ENCODE measurements at regions not wholly inside any gene's neighbourhood (a gene's known extent, or its start where the extent isn't known, plus 50 kb on each side); places are given as distances from the start of the nearest gene placed in this dataset.
"Not testable (repeated sequence)": the region's sequence is repeated elsewhere in the genome, so short reads cannot be mapped to it uniquely, and the experiment has no call there.

GRCh38 chr1:147103416-147104155 lies 68.7 kb downstream of the PRKAB2 start:
- DNase-seq; in situ Hi-C loops (cut with HindIII; ENCODE audit: low pct_ligation_motif_present, low pct_unique_long_range_greater_than_20kb, low sequenced_read_pairs): not testable (repeated sequence)

- no peak for DNase-seq
- in situ Hi-C loops (cut with HindIII; ENCODE audit: low pct_ligation_motif_present, low pct_unique_long_range_greater_than_20kb, low sequenced_read_pairs): no loop called here
Measured at GRCh38 chr1:147099192-147099591, 73.1 kb downstream of the PRKAB2 start.

GRCh38 chr1:147098338-147098973 lies 73.8 kb downstream of the PRKAB2 start:
- in situ Hi-C loops (cut with HindIII; ENCODE audit: low pct_ligation_motif_present, low pct_unique_long_range_greater_than_20kb, low sequenced_read_pairs): not testable (repeated sequence)
- peak; percentile 47 for DNase-seq

- in situ Hi-C loops (cut with HindIII; ENCODE audit: low pct_ligation_motif_present, low pct_unique_long_range_greater_than_20kb, low sequenced_read_pairs): no loop called here
- no peak for DNase-seq
Measured at GRCh38 chr1:147095691-147096090, 76.6 kb downstream of the PRKAB2 start.

- in situ Hi-C loops (cut with HindIII; ENCODE audit: low pct_ligation_motif_present, low pct_unique_long_range_greater_than_20kb, low sequenced_read_pairs): no loop called here
- DNase-seq: no peak
Measured at GRCh38 chr1:147091801-147092200, 80.5 kb downstream of the PRKAB2 start.

- in situ Hi-C loops (cut with HindIII; ENCODE audit: low pct_ligation_motif_present, low pct_unique_long_range_greater_than_20kb, low sequenced_read_pairs): no loop called here
- no peak for DNase-seq
Measured at GRCh38 chr1:147089457-147089856, 82.8 kb downstream of the PRKAB2 start.

- in situ Hi-C loops (cut with HindIII; ENCODE audit: low pct_ligation_motif_present, low pct_unique_long_range_greater_than_20kb, low sequenced_read_pairs): no loop called here
- no peak for DNase-seq
Measured at GRCh38 chr1:147086129-147086528, 86.1 kb downstream of the PRKAB2 start.

GRCh38 chr1:147084273-147085096 lies 87.8 kb downstream of the PRKAB2 start:
- DNase-seq: peak; percentile 77
- in situ Hi-C loops (cut with HindIII; ENCODE audit: low pct_ligation_motif_present, low pct_unique_long_range_greater_than_20kb, low sequenced_read_pairs): no loop called here

- in situ Hi-C loops (cut with HindIII; ENCODE audit: low pct_ligation_motif_present, low pct_unique_long_range_greater_than_20kb, low sequenced_read_pairs): no loop called here
Measured at GRCh38 chr1:147083919-147084272, 88.4 kb downstream of the PRKAB2 start.

GRCh38 chr1:147080671-147081394 lies 91.4 kb downstream of the PRKAB2 start:
- in situ Hi-C loops (cut with HindIII; ENCODE audit: low pct_ligation_motif_present, low pct_unique_long_range_greater_than_20kb, low sequenced_read_pairs): no loop called here
- DNase-seq: no peak

More at GRCh38 chr1:147083919-147084272, 88.4 kb downstream of the PRKAB2 start:
- DNase-seq: no peak

- DNase-seq: no peak
- in situ Hi-C loops (cut with HindIII; ENCODE audit: low pct_ligation_motif_present, low pct_unique_long_range_greater_than_20kb, low sequenced_read_pairs): no loop called here
Measured at GRCh38 chr1:147080006-147080661, 92.1 kb downstream of the PRKAB2 start.

- no peak for DNase-seq
- in situ Hi-C loops (cut with HindIII; ENCODE audit: low pct_ligation_motif_present, low pct_unique_long_range_greater_than_20kb, low sequenced_read_pairs): no loop called here
Measured at GRCh38 chr1:147079400-147080005, 92.8 kb downstream of the PRKAB2 start.

GRCh38 chr1:147078606-147079399 lies 93.5 kb downstream of the PRKAB2 start:
- DNase-seq: no peak
- in situ Hi-C loops (cut with HindIII; ENCODE audit: low pct_ligation_motif_present, low pct_unique_long_range_greater_than_20kb, low sequenced_read_pairs): no loop called here

GRCh38 chr1:147077936-147078605 lies 94.2 kb downstream of the PRKAB2 start:
- DNase-seq: no peak
- in situ Hi-C loops (cut with HindIII; ENCODE audit: low pct_ligation_motif_present, low pct_unique_long_range_greater_than_20kb, low sequenced_read_pairs): no loop called here

GRCh38 chr1:147077523-147077922 lies 94.7 kb downstream of the PRKAB2 start:
- in situ Hi-C loops (cut with HindIII; ENCODE audit: low pct_ligation_motif_present, low pct_unique_long_range_greater_than_20kb, low sequenced_read_pairs): no loop called here
- no peak for DNase-seq

- in situ Hi-C loops (cut with HindIII; ENCODE audit: low pct_ligation_motif_present, low pct_unique_long_range_greater_than_20kb, low sequenced_read_pairs): no loop called here
- DNase-seq: no peak
Measured at GRCh38 chr1:147077081-147077480, 95.2 kb downstream of the PRKAB2 start.

GRCh38 chr1:147076442-147076841 lies 95.8 kb downstream of the PRKAB2 start:
- DNase-seq: no peak
- in situ Hi-C loops (cut with HindIII; ENCODE audit: low pct_ligation_motif_present, low pct_unique_long_range_greater_than_20kb, low sequenced_read_pairs): no loop called here

All from ACHN (cell line).